GM19328 (cell line): ENCODE measurements at regions not wholly inside any gene's neighbourhood (a gene's known extent, or its start where the extent isn't known, plus 50 kb on each side); places are given as distances from the start of the nearest gene placed in this dataset.

Experiments
- ATAC-seq: cut with Tn5 transposase; IDR thresholded peaks from one replicate; pipeline ENCODE4 v1.9.1; 2021; ENCODE audit warnings: mild to moderate bottlenecking, moderate library complexity; ENCODE audit not compliant: unreplicated experiment

- no peak for ATAC-seq
These were observed 1431.7 kb upstream of the PIK3C3 start for GRCh38 chr18:40523287-40523686.

- no peak for ATAC-seq
These were observed 1454.0 kb upstream of the PIK3C3 start for GRCh38 chr18:40501026-40501425.

- no peak for ATAC-seq
These were observed 1460.4 kb upstream of the PIK3C3 start for GRCh38 chr18:40494603-40495002.

- no peak for ATAC-seq
These were observed 1461.7 kb upstream of the PIK3C3 start for GRCh38 chr18:40493316-40493715.

- ATAC-seq = no peak
These were observed 1465.7 kb upstream of the PIK3C3 start for GRCh38 chr18:40489301-40489700.

GRCh38 chr18:40485318-40485717, 1469.7 kb upstream of the PIK3C3 start:
- ATAC-seq = no peak

GRCh38 chr18:40473221-40474029, 1481.6 kb upstream of the PIK3C3 start:
- ATAC-seq = no peak

- no peak for ATAC-seq
These were observed 1484.3 kb upstream of the PIK3C3 start for GRCh38 chr18:40470723-40471122.

- ATAC-seq = no peak
These were observed 1485.2 kb upstream of the PIK3C3 start for GRCh38 chr18:40469851-40470250.

GRCh38 chr18:40469316-40469715, 1485.7 kb upstream of the PIK3C3 start:
- ATAC-seq = no peak

- ATAC-seq = no peak
These were observed 1491.0 kb upstream of the PIK3C3 start for GRCh38 chr18:40464032-40464431.

GRCh38 chr18:40453903-40454302, 1501.1 kb upstream of the PIK3C3 start:
- no peak for ATAC-seq

- no peak for ATAC-seq
These were observed 1502.4 kb upstream of the PIK3C3 start for GRCh38 chr18:40452599-40452998.

GRCh38 chr18:40450751-40451150, 1504.3 kb upstream of the PIK3C3 start:
- no peak for ATAC-seq

GRCh38 chr18:40447820-40448219, 1507.2 kb upstream of the PIK3C3 start:
- ATAC-seq = no peak

GRCh38 chr18:40440088-40440487, 1514.9 kb upstream of the PIK3C3 start:
- ATAC-seq = no peak

- no peak for ATAC-seq
These were observed 1517.5 kb upstream of the PIK3C3 start for GRCh38 chr18:40437517-40437916.

- ATAC-seq = no peak
These were observed 1523.7 kb upstream of the PIK3C3 start for GRCh38 chr18:40431071-40431985.

- no peak for ATAC-seq
These were observed 1531.7 kb upstream of the PIK3C3 start for GRCh38 chr18:40423291-40423690.

- ATAC-seq = no peak
These were observed 1534.4 kb upstream of the PIK3C3 start for GRCh38 chr18:40420675-40421074.

- ATAC-seq = no peak
These were observed 1537.5 kb upstream of the PIK3C3 start for GRCh38 chr18:40417501-40417900.

- no peak for ATAC-seq
These were observed 1539.2 kb upstream of the PIK3C3 start for GRCh38 chr18:40415821-40416220.
